HEK293 (cell line): ENCODE measurements at regions not wholly inside any gene's neighbourhood (a gene's known extent, or its start where the extent isn't known, plus 50 kb on each side); places are given as distances from the start of the nearest gene placed in this dataset.

Experiments
- CTCF ChIA-PET: fragments of 350-600 bp; formaldehyde crosslinking; extraction: SDS; loops from one replicate; lab custom pipeline; 2021; ENCODE audit warnings: antibody characterized with exemption; lab: Yijun Ruan, JAX
- POLR2A ChIA-PET: fragments of 300-600 bp; formaldehyde crosslinking; extraction: SDS; loops from one replicate; lab custom pipeline; 2020; ENCODE audit warnings: antibody characterized with exemption, inconsistent platforms; lab: Yijun Ruan, JAX
- H3K27ac ChIP-seq: fragments of 200-500 bp; sonication (Bioruptor generic); 2 replicates; pipeline ENCODE4 v1.5.1; 2014; ENCODE audit warnings: low read depth, low read length, control low read depth, inconsistent platforms; ENCODE audit errors: extremely low read depth
- H3K36me3 ChIP-seq, 2 experiments: fragments of 200-500 bp in 1 of 2; sonication (Bioruptor generic) in 1 of 2; 1 replicate in 1 of 2; 2 replicates in 1 of 2; pipeline ENCODE4 v1.5.1; 2014 to 2017; ENCODE audit warnings: inconsistent platforms in 2 of 2, low read length in 2 of 2; ENCODE audit not compliant: control insufficient read depth in 2 of 2, insufficient read depth in 1 of 2
- H3K4me1 ChIP-seq: fragments of 200-500 bp; sonication (Bioruptor generic); 2 replicates; pipeline ENCODE4 v1.5.1; 2014; ENCODE audit warnings: mild to moderate bottlenecking, low read length, inconsistent platforms; ENCODE audit not compliant: control insufficient read depth, insufficient read depth
- H3K4me3 ChIP-seq: 2 replicates; pipeline ENCODE4 v1.5.1; 2011; ENCODE audit warnings: low read depth, mild to moderate bottlenecking, control low read depth, low read length, moderate library complexity
- H3K9me3 ChIP-seq: fragments of 200-500 bp; sonication (Bioruptor generic); 2 replicates; pipeline ENCODE4 v1.5.1; 2014; ENCODE audit warnings: low read depth, low read length, inconsistent platforms; ENCODE audit not compliant: control insufficient read depth, insufficient read depth
- FEZF1 ChIP-seq: fragments of 450-650 bp; formaldehyde crosslinking; IDR thresholded peaks from 2 replicates; pipeline ENCODE4 v1.5.1; 2016; ENCODE audit warnings: missing biosample characterization, missing genetic modification characterization
- KLF16 ChIP-seq: fragments of 450-650 bp; formaldehyde crosslinking; IDR thresholded peaks from 2 replicates; pipeline ENCODE4 v1.5.1; 2017; ENCODE audit warnings: missing biosample characterization, missing genetic modification characterization
- ZNF302 ChIP-seq: fragments of 450-650 bp; formaldehyde crosslinking; IDR thresholded peaks from 2 replicates; pipeline ENCODE4 v1.5.1; 2016; ENCODE audit warnings: missing biosample characterization, missing genetic modification characterization, low read depth
- TF ChIP-seq, protein P1 (sequence below): fragments of 450-650 bp; formaldehyde crosslinking; IDR thresholded peaks from 2 replicates; pipeline ENCODE4 v1.5.1; 2016; ENCODE audit warnings: missing biosample characterization, missing genetic modification characterization

DNA sequence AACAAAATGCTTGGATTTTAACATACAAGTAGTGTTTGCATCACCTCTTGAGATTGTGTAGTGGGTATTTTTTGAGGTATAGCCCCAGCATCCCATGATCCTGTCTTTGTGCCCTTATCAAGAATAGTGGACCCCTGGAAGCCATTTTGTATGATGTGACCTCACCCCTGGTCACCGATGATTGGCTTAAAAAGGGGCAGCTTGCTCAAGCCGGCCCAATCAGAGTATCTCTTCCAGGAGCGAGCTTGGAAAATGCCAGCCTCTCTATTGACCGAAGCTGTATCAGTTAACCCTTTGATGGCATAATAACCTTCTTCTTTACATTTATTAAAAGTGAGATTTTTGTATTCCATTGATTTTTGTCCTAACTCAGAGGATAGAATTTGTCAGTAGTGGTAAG, 55.5 kb upstream of the FAM20A start:
- Histone ChIP-seq H3K4me3 (no peak overlapping the region), H3K36me3 (no peaks in the 10 kb centered on the region), H3K9me3 (no peaks in the 10 kb centered on the region), H3K27ac (no peak overlapping the region), H3K4me1 (no peaks in the 10 kb centered on the region)
- POLR2A ChIA-PET = no interaction called here
- TF ChIP-seq KLF16 (tag by site-specific recombination) = no peak
- TF ChIP-seq ZNF302 (tag by site-specific recombination) = no peak
- TF ChIP-seq FEZF1 (tag by site-specific recombination) = no peak
- TF ChIP-seq, protein P1, sequence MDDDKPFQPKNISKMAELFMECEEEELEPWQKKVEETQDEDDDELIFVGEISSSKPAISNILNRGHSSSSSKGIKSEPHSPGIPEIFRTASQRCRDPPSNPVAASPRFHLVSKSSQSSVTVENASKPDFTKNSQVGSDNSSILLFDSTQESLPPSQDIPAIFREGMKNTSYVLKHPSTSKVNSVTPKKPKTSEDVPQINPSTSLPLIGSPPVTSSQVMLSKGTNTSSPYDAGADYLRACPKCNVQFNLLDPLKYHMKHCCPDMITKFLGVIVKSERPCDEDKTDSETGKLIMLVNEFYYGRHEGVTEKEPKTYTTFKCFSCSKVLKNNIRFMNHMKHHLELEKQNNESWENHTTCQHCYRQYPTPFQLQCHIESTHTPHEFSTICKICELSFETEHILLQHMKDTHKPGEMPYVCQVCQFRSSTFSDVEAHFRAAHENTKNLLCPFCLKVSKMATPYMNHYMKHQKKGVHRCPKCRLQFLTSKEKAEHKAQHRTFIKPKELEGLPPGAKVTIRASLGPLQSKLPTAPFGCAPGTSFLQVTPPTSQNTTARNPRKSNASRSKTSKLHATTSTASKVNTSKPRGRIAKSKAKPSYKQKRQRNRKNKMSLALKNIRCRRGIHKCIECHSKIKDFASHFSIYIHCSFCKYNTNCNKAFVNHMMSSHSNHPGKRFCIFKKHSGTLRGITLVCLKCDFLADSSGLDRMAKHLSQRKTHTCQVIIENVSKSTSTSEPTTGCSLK (tag by site-specific recombination) = no peak
- CTCF ChIA-PET = no interaction called here
